Suprapubic skin (tissue), 4 donors: ENCODE measurements at regions not wholly inside any gene's neighbourhood (a gene's known extent, or its start where the extent isn't known, plus 50 kb on each side); places are given as distances from the start of the nearest gene placed in this dataset.

Experiments
- EP300 ChIP-seq: sonication (generic); formaldehyde crosslinking; IDR thresholded peaks from one replicate; pipeline ENCODE4 v1.6.1; 2017; ENCODE audit warnings: antibody characterized with exemption
- POLR2A ChIP-seq, 2 donors: fragments of 450-650 bp; IDR thresholded peaks; one replicate each; pipeline ENCODE4 v1.6.1; 2017; ENCODE audit warnings: antibody characterized with exemption in 2 of 2, mild to moderate bottlenecking in 2 of 2, moderate library complexity in 2 of 2
- POLR2AphosphoS5 ChIP-seq, 3 donors: sonication (generic); formaldehyde crosslinking; IDR thresholded peaks; one replicate each; pipeline ENCODE4 v1.6.1; 2017; ENCODE audit warnings: antibody characterized with exemption in 3 of 3
- TF ChIP-seq, protein P1 (sequence below), 2 donors: fragments of 200-600 bp in 1 of 2; fragments of 450-650 bp in 1 of 2; sonication (generic) in 1 of 2; IDR thresholded peaks; one replicate each; pipeline ENCODE4 v1.5.1; 2016 to 2019; ENCODE audit warnings: antibody characterized with exemption in 2 of 2, mild to moderate bottlenecking in 1 of 2, moderate library complexity in 1 of 2

- TF ChIP-seq, protein P1, sequence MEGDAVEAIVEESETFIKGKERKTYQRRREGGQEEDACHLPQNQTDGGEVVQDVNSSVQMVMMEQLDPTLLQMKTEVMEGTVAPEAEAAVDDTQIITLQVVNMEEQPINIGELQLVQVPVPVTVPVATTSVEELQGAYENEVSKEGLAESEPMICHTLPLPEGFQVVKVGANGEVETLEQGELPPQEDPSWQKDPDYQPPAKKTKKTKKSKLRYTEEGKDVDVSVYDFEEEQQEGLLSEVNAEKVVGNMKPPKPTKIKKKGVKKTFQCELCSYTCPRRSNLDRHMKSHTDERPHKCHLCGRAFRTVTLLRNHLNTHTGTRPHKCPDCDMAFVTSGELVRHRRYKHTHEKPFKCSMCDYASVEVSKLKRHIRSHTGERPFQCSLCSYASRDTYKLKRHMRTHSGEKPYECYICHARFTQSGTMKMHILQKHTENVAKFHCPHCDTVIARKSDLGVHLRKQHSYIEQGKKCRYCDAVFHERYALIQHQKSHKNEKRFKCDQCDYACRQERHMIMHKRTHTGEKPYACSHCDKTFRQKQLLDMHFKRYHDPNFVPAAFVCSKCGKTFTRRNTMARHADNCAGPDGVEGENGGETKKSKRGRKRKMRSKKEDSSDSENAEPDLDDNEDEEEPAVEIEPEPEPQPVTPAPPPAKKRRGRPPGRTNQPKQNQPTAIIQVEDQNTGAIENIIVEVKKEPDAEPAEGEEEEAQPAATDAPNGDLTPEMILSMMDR (IDR thresholded peaks at IDR 0.05), result no peak
- no peak for TF ChIP-seq EP300
- no peak for TF ChIP-seq POLR2AphosphoS5 (IDR thresholded peaks at IDR 0.05)
- no peak for TF ChIP-seq POLR2A (IDR thresholded peaks at IDR 0.05)
Measured at GRCh38 chr3:189500299-189500698, 130.9 kb upstream of the TP63 start.
